NCI-H524 (cell line): ENCODE measurements at regions not wholly inside any gene's neighbourhood (a gene's known extent, or its start where the extent isn't known, plus 50 kb on each side); places are given as distances from the start of the nearest gene placed in this dataset.

Experiments
- DNase-seq, 2 experiments: peaks; one replicate each; lab custom pipeline; 2025; lab: John Stamatoyannopoulos, UW

DNA sequence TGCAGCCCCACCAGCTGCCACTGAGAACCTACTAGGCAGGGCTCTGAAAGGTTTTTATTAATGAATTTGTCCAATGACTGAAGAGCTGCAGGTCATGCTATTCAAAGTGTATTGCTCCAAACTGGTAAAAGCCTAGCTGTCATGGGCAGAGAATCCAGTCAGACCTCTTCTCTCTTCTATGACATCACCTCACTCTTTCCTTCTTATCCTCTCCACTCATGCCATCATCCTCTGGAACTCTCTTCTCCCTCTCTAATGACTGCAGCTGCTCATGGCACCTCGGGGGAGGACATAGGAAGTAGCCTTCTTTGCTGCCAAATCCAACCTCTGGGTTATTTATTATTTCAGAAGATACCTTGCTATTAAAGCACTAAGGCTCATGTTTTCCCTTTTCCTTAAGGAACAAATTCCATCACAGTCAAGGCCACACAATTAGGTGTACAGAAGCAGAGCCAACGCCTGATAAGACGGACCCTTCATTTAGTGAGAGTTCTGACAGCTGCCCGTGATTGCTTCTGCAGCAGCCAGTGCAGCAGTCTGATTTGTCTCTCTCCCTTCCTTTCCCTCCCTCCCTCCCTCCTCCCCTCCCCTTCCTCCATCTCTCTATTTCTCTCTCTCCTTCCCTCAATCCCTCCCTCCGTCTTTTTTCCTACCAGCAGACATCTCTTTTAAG, 87.0 kb upstream of the ONECUT1 start:
- DNase-seq, result peak in 1 of 2 experiments; percentile 37

DNA sequence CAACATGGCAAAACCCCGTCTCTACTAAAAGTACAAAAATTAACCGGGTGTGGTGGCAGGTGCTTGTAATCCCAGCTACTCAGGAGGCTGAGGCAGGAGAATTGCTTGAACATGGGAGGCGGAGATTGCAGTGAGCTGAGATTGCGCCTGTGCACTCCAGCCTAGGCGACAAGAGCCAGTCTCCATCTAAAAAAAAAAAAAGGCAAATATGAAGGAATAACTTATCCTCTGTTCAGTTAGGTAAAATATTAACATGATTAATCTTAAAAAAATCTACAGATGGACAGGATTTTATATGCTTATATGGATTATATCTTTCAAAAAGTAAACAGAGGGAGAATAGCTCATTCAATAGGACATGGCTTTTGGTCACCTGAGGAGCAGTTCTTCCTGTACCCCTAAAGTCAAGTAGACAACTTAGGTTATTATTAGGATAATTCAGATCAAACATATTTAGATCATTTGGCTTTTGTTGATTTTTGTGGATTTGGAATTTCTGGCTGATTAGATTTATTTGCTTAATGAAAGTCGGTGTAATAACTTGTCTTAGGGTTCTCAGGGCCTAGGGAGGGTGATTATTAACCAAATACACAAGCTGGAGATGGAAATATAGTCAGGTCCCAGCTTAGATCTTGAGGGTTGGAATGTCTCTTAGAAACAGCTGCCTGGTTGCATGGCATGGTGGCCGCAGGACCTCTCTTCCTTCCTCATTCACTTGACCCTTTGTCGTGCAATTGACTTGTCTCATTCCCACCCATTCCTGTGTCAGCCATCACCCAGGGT, 82.1 kb upstream of the ONECUT1 start:
- DNase-seq, result no peak

DNA sequence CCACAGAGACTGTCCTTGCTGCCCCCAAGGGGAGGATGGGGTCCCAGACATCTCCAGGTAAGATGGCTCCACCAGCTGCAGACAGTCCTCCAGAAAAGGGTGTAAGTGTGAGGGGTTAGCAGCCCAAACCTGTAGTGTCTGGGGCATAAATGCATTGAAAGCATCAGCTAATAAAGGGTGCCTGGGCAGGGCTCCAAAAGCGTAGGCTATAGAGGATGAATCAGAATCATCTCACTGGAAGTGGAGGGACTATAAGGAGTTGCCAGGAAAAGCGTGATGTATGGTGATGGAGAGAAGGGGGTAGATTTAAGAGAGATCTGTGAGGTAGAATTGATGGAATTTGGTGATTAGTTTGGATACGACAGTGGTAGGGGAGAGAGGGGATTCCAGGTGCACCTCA, 79.9 kb upstream of the ONECUT1 start:
- DNase-seq, result no peak

DNA sequence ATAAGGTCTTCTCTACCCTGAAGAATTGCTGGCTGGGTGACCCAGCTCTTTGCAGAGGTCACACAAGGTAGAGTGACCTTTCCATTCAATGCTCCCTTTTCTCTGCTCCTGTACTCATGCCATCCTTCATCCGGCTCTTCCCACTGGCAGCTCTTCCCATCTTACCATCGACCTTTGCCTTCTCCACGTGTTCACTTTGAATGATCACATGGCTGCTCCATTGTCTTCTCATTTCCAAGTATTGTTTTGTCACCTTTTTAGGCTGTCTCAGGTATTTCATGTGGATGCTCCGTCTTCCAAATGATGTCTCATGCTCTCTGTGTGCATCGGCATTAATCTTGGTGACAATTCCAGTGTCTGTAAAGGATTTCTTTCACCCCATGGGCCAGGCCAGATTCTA, 76.6 kb upstream of the ONECUT1 start:
- DNase-seq, result no peak

DNA sequence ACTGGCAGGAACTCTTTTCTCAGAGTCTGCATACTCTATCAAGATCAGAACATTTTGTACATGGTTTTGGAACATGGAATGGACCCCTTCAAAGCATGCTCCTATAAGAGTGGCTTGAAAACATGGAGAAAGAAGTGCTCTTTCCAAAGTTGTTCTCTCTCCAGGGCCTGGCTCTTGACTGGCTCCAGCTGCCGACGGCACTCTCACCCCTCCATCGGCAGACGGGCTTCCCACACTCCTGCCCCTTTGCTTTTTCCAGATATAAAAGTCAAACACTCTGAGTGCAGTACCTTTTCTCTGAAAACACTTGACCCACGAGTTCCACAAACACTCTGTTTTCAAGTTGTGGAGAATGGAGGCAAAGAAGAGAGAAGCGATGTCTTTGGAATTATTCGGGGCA, 72.5 kb upstream of the ONECUT1 start:
- no peak for DNase-seq

DNA sequence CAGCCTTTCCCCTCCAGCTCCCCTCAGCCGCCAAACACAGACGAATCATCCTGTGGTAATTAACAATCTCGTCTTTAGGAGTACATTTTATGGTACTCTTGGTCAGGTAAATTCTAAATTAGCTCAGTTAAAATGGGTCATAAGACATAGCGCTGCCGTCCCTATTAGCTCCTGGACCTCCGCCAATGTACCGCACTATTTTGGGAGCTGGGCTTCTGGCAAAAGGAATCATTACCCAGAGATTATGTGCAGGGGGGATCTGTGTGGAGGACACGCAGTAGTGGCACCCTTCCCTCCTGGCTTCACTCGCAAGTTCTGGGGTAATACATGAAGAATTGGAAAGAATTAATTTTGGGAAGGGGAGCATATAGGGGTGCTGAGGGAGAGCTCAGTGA, 68.6 kb upstream of the ONECUT1 start:
- DNase-seq, result peak; percentile 38 to 66

DNA sequence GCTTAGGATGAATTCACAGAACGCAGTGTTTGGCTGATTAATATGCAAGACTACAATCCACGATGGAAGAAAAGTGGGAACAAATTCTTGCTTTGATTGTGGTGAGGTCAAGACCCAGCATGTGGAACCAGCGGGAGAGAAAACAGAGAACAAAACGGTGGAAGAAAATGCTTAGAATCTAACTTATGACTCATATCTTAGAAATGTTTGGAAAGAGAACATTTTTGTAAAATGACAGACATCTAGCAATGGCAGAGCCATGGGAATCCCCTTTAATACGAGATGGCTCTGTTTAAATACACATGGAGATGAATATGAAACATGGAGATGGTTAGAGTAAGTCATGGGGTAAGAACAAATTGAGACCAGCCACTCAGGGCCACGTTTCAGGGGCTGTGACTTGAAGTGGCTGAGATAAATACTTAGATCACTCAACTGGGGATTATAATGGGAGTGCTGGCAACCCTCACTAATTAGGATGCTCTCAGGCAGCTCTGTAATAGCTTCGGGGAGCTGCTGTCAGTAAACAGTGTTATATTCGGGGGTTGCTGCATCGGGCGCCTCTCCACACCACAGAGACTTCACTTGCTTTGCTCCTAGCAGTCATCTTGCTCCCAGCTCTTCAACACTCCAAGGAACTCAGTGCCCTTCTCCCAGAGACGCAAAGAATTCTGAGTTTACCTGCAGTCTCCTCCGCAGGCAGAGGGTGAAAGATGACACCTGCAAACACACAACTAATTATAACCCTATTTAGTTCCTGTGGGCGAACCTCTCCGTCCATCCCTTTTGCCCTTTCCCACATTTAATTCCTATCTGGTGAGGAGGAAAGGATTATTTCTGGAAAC, 68.0 kb upstream of the ONECUT1 start:
- DNase-seq, result peak; percentile 81 to 92

DNA sequence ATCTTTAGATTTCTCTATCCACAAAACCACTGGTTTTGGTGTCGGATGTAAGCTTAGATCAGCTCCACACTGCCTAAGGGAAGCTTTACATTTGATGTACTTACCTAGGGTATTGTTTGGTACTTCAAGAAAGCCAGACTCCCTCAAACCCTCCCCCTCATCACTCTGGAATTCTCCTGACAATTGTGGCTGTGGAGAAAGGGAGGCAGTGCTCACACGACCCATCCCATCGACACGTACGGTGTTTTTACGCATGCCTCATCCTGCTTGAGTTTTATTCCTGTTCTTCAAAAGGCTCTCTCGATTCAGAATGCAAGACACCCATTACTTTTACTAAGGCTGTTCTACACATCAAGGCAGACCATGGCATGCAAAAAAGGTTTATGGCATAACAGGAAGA, 67.3 kb upstream of the ONECUT1 start:
- DNase-seq, result no peak

DNA sequence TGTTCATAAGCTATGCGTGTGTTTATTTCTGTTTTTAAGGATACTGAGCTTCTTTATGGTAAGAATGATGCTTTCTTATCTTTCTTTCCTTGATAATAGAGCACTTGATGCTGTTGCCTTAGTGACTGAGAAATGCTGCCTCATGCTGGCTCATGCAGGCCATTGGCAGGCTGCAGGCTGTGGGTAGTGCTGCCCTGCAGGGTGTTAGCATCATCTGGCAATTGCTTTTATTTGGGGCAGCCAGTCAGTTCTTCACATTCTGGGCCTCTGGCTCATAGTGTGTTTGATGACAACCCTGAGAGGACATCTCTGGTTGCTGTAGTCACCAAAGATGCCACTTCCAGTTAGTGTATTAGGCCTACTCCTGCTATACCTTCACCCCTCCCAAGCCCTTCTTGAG, 66.2 kb upstream of the ONECUT1 start:
- no peak for DNase-seq

DNA sequence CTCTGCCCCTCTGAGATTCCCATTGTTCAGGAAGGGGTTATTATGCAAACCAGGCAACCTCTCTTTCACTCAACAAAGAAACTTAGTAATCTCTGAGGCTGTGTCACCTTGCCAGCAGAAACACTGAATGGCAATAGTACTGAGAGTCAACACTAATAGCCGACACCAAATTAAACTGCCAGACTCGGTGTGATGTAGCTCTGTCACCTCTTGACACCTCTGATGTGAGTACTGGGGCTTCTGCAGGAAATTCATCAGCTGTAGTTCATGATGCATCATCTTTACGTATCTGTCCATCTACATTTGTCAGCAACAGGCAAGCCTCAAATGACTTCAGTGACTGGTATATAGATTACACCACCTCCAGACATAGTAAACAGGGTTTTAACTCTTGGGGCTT, 65.0 kb upstream of the ONECUT1 start:
- no peak for DNase-seq

DNA sequence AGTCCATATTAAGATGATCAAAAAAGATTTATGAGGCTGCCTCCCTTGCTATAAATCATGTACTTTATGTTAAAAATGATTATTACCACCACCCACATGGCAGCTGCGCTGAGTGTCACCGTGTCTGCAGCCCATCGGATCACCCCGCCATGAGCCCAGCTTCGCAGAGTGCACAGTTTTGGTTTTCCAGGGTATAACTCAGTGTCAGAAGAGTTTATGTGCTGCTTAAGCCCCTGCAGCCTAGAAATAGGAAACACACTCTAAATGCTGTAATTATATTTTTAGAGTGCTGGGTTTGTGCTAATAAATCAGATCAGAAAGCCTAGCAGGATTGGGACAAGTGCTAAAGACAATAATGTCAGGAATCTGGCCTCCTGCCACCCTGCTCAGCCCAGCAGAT, 54.7 kb upstream of the ONECUT1 start:
- no peak for DNase-seq
